ENCODE measurements at regions not wholly inside any gene's neighbourhood (a gene's known extent, or its start where the extent isn't known, plus 50 kb on each side); places are given as distances from the start of the nearest gene placed in this dataset.

DNA sequence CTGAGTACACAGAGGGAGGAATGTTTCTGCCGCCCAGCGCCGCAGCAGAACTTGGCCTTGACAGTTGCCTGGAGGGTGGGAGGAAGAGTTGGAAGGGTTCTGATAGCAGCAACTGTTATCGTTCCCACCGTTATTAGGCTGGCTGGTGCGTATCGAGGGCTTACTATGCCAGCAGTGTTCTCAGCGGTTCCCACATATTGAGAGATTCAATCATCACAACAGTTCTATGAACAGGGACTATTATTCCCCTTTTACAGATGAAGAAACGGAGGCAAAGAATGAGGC lies 380.1 kb upstream of the SULF2 start:
- DNase-seq, result no peak

DNA sequence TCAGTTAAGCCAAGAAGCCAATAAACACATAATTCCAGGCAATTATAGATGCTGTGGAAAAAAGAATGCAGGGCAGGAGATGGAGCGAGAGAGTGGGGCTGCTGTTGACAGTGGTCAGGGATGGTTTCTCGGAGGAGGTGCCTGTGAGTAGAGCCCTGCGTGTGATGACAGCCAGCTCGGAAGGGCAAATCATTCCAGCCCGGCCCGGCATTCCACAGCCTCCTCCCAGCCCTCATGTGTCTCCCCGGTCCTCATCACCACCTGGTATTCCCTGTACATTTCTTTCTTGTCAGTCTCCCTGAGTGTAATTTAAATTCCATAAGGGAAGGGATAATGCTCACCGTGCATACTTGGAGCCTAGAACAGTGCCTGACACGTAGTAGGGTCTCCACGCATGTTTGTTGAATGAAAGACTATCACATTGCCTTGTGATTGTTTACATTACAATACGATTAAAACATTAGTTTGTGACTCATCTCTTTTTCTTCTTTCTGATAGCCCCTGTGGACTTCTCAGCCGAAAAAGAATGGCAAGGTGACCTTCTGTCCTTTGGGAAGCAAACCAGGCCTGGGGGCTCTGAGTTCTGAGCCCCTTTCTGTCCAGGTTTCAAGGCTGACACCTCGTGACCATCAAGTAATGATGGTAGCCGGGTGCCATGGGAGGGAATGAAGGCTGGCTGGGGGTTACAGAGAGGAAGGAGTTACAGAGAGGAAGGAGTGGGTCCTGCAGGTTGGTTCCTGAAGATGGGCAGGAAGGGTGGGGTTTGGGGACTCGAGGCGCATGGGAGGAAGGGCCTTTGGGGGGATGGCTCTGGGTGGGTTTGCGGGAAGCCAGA lies 379.5 kb upstream of the SULF2 start:
- DNase-seq, result no peak

GRCh38 chr20:48164034-48164433 lies 378.8 kb upstream of the SULF2 start:
- no peak for DNase-seq

DNA sequence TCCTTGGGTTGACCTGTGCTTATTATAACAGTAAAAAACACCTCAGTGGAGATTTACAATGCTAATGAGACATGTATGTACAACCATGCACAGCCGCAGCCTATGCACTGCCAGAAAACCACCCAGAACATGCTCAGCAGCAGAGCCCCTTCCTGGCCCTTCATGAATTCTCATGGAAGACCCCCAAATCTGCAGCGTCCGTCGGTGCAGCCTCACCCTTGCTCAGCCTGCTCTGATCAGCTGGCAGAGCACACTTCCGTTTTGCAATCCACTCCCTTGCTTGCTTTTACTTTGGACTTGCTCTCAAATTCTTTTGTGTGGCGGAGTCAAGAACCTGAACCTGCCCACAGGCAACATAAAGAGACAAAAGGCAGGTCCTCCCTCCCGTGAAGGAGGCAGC lies 378.2 kb upstream of the SULF2 start:
- peak; percentile 34 for DNase-seq

- no peak for DNase-seq
Observed at GRCh38 chr20:48162621-48163020, 377.3 kb upstream of the SULF2 start.

DNA sequence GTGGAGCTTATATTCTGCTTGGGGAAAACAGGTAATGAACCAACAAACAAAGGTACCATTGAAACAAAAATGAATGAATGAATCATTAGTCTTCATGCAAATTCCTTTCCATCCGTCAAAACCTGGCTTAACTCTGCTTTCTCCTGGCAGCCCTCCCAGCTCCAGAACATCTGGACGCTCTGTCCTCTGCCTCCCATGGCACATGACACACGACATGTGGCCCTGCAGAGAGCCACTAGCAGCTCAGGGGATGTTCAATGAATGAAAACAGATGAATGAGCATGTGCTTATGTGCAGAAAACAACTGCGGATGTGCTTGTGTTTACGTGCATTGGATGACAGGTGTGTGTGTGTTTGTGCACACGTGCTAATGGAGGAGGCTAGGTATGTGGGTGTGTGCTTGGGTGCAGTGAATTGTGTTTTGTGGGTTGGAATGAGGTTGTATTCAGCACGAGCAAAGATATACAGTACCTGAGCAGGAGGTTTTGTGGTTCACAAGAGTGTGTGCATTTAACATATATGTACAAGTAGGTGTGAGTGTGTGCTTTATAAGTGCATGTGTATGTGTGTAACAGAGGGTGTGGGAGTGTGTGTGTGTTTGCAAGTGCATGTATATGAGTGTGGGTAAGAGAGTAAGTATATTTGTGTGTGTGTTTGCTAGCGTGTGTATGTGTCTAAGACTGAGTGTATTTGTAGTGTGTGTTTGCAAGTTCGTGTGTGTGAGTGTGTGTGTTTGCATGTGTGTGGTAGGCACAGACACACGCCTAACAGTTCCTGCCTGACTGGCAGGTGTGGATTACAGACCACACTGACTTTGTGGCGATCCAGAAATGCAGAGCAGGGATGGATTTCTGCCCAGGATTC lies 374.1 kb upstream of the SULF2 start:
- DNase-seq, result no peak

DNA sequence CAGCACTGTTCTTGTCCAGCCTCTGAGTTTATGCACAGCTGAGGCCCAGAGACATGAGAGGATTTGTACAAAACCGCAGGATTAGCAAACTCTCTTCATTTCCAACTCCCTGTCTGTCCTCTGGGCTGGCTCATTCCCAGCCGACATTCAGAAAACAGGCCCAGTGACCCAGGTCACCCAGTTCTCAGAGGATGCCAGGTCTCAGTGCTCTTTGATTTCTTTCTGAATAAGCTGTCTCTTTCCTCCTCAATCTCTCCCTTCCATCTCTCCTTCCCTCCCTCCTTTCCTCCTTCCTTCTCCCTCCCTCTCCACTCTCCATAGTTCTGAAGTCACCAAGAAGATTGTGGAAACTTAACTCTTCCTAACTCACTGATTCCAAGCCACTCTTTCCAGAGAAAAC lies 372.7 kb upstream of the SULF2 start:
- no peak for DNase-seq

GRCh38 chr20:48156951-48157700 lies 371.8 kb upstream of the SULF2 start:
- no peak for DNase-seq

DNA sequence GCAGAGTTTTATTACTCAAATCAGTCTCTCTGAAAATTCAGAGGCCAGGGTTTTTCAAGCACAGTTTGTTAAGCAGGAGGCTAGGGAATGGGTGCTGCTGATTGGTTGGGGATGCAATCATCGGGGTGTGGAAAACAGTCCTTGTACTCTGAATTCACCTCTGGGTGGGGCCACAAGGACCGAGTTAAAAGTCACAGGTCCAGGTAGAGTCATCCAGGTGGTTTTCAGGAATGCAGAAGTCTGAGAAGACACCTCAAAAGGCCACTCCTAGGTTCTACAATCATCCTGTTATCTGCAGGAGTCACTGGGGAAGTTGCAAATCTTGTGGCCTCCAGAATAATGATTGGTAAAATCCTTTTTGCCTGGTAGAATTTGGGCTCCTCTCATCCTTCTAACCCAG lies 371.2 kb upstream of the SULF2 start:
- DNase-seq, result no peak

DNA sequence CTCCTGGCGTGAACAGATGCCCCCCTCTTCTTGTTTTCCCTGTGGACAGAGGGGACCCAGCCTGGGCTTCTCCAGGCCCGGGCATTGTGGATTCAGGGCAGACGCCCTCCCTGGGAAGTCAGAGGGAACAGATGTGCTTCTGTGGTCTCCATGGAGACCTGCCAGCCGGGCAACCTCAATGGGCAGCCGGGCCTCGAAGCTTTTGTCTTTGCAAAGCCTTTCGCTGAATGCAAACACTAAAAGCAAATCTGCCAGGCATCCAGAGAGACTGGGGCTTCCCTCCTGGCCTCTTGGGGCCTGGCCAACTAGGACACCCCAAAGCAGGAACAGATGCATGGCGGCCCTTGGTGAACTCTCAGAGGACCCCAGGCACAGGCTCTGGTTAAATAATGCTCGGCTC lies 370.0 kb upstream of the SULF2 start:
- peak; percentile 85 for DNase-seq

DNA sequence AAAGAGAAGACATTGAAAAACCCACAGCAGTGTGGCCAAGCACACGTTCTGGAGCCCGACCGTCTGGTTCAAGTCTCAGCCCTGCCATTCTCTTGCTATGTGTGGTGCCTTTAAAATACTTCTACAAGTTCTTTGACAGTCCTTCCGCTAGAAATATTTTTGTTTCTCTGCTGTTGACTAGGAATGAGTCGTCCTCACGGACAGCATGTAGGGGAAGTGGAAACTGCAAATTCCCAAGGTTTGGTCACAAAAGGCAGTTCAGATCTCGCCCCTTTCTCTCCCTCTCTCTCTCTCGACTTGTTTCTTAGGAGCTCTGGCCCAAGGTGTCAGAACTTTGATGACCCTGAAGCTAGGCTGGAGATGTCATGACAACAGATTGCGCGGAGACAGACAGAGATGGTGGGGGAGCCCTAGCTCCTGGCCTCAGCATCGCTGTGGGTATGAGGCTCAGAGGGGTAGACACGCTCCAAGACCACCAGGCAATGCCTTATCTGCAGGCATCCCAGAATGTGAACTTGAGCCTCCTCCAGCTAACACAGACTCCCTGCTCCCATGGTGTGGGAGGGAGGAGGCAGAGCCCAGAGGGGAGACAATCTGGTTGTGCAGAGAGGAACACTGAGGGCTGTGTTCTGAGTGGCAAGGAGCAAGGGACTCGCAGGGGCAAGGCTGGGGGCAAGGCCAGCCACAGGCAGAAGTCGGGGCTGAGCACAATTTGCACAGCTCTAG lies 368.9 kb upstream of the SULF2 start:
- DNase-seq, result peak; percentile 1

- DNase-seq, result peak; percentile 64
Observed at GRCh38 chr20:48153523-48153922, 368.2 kb upstream of the SULF2 start.

GRCh38 chr20:48153103-48153502 lies 367.8 kb upstream of the SULF2 start:
- DNase-seq, result no peak

GRCh38 chr20:48150568-48150967 lies 365.3 kb upstream of the SULF2 start:
- no peak for DNase-seq

DNA sequence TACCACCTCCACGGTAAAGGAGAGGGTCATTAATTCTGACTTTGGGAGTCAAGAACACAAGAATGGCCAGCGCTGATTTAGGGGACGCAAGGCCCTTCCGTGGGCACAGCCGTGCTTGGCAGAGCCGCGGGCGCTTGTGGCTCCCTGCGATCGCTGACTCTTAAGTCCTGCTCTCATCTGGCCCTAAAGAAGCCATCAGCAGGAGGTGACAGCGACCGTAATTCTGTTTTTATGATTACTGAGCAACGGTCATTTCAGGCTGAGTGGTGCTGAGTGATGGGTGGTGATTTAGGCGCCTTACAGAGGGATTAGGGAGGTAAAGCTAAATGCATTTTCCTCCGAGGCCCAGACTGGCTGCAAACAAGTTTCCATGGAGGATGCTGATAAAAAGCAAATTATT lies 364.6 kb upstream of the SULF2 start:
- DNase-seq, result peak; percentile 42

- DNase-seq, result no peak
Observed at GRCh38 chr20:48148916-48149672, 363.8 kb upstream of the SULF2 start.

DNA sequence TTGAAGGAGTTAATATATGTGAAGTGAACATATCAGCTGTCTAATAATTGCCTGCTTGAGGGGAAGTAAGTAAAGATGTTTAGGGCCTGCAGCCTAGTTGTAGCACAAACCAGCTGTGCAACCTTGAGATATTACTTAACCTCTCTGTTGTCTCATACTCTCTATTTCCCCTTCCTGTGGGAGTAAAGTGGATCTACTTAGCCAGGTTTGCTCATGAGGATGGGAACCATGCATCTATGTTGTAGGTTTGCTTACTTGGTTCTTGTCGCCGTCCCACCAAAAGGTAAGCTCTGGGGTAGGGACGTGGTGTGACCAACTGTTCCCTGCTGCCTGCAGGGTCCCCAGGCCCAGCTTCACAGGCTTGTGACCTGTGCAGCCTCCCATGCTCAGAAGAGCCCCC lies 362.7 kb upstream of the SULF2 start:
- DNase-seq, result no peak

- DNase-seq, result no peak
Observed at GRCh38 chr20:48147311-48147710, 362.0 kb upstream of the SULF2 start.

GRCh38 chr20:48146877-48147276 lies 361.6 kb upstream of the SULF2 start:
- peak; percentile 53 for DNase-seq

GRCh38 chr20:48146308-48146707 lies 361.0 kb upstream of the SULF2 start:
- DNase-seq, result no peak

- DNase-seq, result no peak
Observed at GRCh38 chr20:48143435-48144081, 358.3 kb upstream of the SULF2 start.

- DNase-seq, result no peak
Observed at GRCh38 chr20:48142516-48142773, 357.2 kb upstream of the SULF2 start.
